GM19397 (cell line): ENCODE measurements at regions not wholly inside any gene's neighbourhood (a gene's known extent, or its start where the extent isn't known, plus 50 kb on each side); places are given as distances from the start of the nearest gene placed in this dataset.
"Not testable (repeated sequence)": the region's sequence is repeated elsewhere in the genome, so short reads cannot be mapped to it uniquely, and the experiment has no call there.

Experiments used
- ATAC-seq: cut with Tn5 transposase; IDR thresholded peaks from one replicate; pipeline ENCODE4 v1.9.1; 2021; ENCODE audit warnings: mild to moderate bottlenecking, moderate library complexity; ENCODE audit not compliant: unreplicated experiment

GRCh38 chr10:107544706-107545520 is 380.4 kb upstream of the SORCS1 start:
- ATAC-seq, result no peak

GRCh38 chr10:107542607-107543006 is 378.1 kb upstream of the SORCS1 start:
- ATAC-seq, result no peak

DNA sequence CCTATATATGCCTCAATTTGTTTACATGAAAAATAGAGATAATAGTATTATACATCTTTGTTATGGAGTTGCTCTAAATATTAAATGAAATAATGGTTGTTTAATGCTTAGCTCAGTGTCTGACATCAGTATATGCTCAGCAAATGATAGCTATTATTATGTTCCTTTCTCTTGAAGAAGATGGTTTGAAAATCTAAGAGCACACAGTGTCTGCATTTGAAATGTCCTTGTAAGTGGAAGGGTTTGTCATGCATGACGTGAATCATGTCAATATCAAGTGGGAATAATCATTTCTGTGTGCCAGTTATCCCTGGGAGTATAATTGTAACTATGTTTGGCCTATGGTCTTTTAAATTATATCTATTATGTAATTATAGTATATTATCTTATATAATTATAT is 377.5 kb upstream of the SORCS1 start:
- ATAC-seq, result no peak

GRCh38 chr10:107540981-107541380 is 376.5 kb upstream of the SORCS1 start:
- no peak for ATAC-seq

DNA sequence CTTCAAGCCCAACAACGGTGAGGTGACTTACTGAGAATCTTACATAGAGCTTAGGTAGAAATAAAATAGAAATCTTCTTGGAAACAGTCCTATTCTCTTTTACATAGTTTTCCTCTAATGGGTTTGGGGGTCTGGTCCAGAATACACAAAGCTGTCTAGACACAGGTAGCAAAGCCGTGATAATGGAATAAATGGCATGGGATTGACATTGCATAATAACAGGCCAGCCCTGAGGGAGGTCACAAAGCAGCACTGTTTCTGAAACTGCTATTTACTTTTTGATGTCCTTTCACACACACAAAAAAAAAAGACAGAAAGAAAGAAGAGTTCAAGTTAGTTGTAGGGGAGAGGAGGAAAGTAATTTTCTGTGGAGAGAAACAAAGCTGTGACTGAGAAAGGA is 364.8 kb upstream of the SORCS1 start:
- ATAC-seq, result no peak

- ATAC-seq, result no peak
Observed at GRCh38 chr10:107520348-107520747, 355.8 kb upstream of the SORCS1 start.

GRCh38 chr10:107517811-107518210 is 353.3 kb upstream of the SORCS1 start:
- ATAC-seq, result no peak

DNA sequence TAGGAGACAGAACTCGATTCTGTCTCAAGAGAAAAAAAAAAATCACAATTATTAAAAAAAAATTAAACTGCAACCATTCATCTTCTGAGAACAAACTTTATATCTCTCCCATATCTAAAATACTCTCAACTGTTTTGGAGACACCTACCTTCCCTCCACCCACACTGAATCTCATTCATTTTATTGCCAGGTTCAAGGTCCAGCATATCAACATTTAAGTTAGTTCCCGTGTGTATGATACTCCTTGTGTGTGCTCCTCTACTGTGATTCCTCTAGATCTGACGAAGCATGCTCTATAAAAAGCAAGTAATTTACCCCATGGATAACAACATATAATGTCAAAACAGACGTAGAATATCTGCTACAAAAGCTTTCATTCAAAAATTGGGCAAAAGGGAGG is 351.8 kb upstream of the SORCS1 start:
- ATAC-seq, result no peak

GRCh38 chr10:107504011-107504410 is 339.5 kb upstream of the SORCS1 start:
- ATAC-seq, result not testable (repeated sequence)

DNA sequence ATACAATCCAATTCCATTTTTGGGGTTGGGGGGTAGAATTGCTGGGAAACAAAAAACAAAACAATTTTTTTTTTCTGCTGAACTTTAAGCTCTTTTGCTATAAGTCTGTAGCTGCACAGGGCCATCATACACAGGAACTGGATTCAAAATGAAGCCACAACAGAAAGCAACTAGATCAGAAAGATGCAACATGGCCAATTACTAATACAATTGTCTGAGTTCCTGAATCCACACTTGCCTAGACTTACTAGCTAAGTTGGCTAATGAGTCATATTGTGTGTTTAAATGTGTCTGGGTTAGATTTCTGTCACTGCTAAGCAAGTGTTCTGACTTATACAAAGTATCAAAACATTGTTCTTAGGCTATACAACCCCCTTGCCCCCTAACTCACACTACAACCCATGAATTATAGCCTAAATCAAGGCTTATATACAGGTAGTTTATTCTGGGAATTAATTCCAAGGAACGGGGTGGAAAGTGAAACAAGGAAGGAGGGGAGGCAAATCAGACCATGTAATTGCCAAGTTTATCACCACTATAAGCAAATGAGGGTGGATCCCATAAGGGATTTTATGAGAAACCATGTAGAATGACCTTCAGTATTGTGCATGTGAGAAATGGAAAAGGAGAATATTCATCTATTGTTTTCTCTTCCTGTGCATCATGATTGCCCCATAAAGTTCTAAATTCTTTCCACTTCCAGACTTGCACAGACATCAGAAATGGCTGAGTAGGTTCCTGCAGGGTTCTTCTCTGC is 337.9 kb upstream of the SORCS1 start:
- no peak for ATAC-seq

DNA sequence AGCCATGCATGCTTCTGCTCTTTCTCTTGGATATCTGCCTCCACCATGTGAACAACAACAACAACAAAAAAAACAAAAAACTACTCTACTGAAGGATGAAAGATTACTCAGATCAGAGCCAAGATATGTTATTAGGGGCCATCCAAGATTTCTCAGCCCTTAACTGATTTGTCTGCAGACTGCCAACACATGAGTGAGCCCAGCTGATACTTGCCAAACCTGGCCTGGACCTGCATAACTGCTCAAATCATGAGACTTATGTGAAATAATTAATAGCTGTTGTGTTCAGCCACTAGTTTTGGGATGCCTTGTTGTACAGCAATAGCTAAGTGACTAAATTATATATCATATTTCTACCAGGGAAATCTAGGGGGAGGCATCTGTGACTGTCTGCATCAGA is 334.5 kb upstream of the SORCS1 start:
- ATAC-seq, result no peak

DNA sequence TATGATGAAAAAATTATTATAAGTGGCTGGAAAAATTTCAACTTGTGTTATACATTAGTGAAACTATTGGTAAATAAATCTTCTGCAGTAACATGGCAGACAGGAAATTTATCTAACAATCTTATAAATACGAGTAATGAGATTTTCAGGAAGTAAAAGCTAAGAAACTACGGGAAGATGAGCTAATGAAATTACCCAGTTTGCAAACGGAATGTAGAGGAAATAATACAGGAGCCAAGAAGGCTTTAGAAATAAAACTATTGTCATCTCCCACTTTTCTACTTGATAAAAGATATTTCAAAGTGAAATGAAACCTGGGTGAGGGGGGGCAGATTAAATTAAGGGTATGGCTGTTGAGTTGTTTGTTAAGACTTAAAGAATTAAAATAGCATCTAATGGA is 332.5 kb upstream of the SORCS1 start:
- no peak for ATAC-seq

DNA sequence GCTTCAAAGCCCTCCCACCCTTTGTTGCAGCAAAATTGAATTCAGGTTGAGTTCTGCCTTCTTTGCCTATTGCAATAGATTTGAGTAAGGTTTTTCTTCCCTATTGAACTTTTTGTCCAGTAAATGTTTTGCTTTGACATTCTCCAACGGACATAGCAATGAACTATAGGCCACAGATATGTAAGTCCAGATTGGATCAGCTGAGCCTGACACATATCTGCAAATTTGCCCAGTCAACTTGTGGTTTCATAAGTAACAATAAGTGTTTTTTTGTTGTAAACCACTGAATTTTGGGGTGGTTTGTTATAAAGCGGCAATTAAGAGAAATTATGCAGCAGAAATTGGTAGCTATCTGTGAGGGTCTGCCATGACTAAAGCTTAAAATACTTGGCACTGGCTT is 332.1 kb upstream of the SORCS1 start:
- ATAC-seq, result no peak

GRCh38 chr10:107492389-107492788 is 327.9 kb upstream of the SORCS1 start:
- ATAC-seq, result no peak

DNA sequence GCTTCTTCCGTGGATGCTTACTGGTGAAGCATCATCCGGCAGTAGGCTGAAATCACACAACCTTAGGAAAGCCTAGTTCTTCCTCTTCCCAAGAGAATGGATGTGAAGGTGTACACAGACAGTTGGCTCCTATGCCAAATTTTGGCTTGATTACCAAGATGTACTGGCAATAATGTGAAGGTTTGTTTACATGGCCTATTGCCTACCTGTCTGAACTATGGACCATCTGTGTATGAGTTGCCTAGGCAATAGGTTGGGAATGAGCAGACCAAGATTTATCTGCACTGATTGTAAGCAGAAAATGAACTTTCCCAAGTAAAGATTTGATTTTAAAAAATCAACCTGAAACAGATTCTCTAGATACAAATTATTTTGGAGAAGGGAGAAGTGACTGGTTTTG is 325.9 kb upstream of the SORCS1 start:
- no peak for ATAC-seq

- ATAC-seq, result no peak
Observed at GRCh38 chr10:107487284-107487683, 322.8 kb upstream of the SORCS1 start.

DNA sequence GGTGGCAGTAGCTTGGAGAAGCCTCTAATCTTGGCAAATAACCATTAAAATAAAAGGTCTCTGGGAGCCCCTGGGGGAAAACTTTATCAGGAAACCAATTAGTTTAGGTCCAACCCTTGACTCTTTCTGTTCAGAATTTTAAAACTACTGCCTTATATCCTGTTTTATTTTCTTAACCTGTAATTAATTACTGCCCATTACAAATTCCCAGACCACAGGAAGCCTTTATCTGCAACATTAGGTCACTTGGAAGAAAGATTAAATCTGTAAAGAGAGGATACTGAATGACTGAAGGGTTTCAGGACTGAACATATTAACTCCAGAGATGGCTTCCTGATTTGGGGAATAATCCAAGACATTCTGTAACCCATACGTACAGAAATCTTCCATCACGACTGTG is 320.5 kb upstream of the SORCS1 start:
- no peak for ATAC-seq

GRCh38 chr10:107481881-107482280 is 317.4 kb upstream of the SORCS1 start:
- no peak for ATAC-seq

- no peak for ATAC-seq
Observed at GRCh38 chr10:107481224-107481623, 316.7 kb upstream of the SORCS1 start.

DNA sequence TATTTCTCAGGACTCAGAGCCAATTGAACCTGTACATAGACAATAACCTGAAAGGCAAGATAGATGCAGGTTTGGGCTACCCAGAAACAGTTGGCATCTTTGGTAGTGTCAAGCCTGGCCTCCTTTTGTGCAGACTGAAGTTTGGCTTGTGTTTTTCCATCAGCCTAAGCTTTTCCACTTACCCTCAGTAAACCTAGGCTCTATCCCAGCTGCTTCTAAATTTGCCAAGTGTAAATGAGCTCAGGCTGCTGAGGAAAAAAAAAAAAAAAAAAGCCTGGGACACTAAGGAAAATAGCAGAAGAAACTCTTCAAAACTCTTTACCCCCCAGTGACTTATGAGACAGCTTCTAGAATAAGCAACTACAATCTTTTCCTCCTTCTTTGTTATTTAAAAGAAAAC is 316.3 kb upstream of the SORCS1 start:
- ATAC-seq, result no peak

DNA sequence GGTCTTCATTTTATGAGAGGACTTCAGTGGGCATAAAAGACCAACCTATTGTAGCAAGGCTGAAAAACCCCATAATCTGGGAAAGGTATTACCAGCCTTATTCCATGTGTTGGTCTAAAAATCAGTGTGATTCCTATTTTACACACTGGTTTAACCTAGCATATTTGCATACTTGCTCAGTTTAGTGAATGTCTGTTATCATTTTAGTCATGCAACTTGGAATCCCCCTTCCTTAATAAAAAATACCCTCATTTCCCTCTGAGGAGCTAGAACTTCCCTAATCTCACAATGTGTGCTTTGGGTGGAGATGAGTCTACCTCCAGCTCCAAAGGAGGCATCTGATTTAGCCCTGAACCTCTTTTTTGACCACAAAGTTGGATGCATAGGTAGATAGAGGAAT is 312.8 kb upstream of the SORCS1 start:
- ATAC-seq, result no peak

DNA sequence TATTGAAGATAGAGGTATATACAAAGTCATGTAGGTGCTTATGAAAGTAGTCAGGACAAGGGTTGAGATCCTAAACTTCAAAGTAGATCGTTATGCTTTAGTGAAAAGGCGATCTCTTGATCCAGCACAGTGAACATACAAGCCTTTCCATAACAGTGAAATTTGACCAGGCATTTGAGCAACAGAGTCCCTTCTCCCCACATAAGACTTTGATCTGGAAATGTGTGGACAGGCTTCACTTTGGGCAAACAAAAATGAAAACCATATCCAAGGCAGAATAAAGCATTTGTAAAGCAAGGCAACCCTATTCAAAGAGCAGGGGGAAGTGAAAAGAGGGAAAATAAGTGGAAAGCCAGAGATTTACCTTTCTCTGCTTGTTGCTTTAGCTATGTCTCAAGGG is 311.9 kb upstream of the SORCS1 start:
- ATAC-seq, result no peak
